Rectal smooth muscle tissue (tissue), 1 donor: ENCODE measurements at regions not wholly inside any gene's neighbourhood (a gene's known extent, or its start where the extent isn't known, plus 50 kb on each side); places are given as distances from the start of the nearest gene placed in this dataset.

Experiments
- H3K27ac ChIP-seq: one replicate; pipeline ENCODE4 v1.7.0; 2013; ENCODE audit warnings: low read depth, low read length, inconsistent platforms
- H3K27me3 ChIP-seq: one replicate; pipeline ENCODE4 v1.7.0; 2013; ENCODE audit warnings: low read length; ENCODE audit not compliant: control insufficient read depth, insufficient read depth
- H3K36me3 ChIP-seq: one replicate; pipeline ENCODE4 v1.7.0; 2013; ENCODE audit warnings: low read length; ENCODE audit not compliant: control insufficient read depth, insufficient read depth
- H3K4me1 ChIP-seq: one replicate; pipeline ENCODE4 v1.7.0; 2013; ENCODE audit warnings: low read length; ENCODE audit not compliant: control insufficient read depth, insufficient read depth
- H3K4me3 ChIP-seq: one replicate; pipeline ENCODE4 v1.7.0; 2013; ENCODE audit warnings: low read length
- H3K9ac ChIP-seq: one replicate; pipeline ENCODE4 v1.7.0; 2013; ENCODE audit warnings: low read length

DNA sequence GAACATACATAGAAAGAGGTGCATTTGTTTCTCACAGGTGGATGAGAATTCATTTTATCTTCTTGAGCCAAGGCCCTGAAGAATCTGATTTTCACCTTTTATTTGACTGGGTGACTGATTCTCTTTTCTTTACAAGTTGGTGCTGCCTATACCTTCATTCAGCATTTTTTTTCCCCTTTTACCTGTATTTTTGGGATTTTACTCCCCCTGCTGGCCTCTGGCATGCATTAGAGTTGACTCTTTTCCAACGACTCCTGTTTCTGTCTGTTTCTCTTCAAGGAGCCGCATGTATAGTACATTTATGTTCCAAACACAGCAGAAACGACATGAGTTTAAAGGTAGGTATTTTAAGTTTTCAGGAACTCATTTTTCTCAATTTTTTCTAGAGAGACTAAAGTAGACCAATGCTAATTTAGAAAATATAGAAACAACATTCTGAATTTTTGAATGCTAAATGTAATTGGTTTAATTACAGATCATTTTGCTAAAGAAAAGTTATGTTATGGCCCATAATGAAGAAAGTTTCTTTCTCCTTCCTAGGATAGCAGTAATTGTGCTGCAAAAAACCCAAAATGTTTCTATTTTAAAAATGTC lies 149.8 kb upstream of the HDAC9 start:
- Histone ChIP-seq H3K27ac (no peak overlapping the region), H3K27me3 (no peaks in the 10 kb centered on the region), H3K4me3 (no peak overlapping the region), H3K9ac (no peak overlapping the region), H3K36me3 (no peaks in the 10 kb centered on the region), H3K4me1 (no peaks in the 10 kb centered on the region)

GRCh38 chr7:18347170-18347569 lies 148.4 kb upstream of the HDAC9 start:
- Histone ChIP-seq H3K4me1 (no peaks in the 10 kb centered on the region), H3K9ac (no peak overlapping the region)

GRCh38 chr7:18350678-18351077 lies 144.9 kb upstream of the HDAC9 start:
- Histone ChIP-seq H3K36me3 (no peaks in the 10 kb centered on the region), H3K4me3 (no peak overlapping the region), H3K27ac (no peak overlapping the region), H3K9ac (no peak overlapping the region), H3K4me1 (peaks cover 6% of the 10 kb centered on the region), H3K27me3 (no peaks in the 10 kb centered on the region)

More at GRCh38 chr7:18347170-18347569, 148.4 kb upstream of the HDAC9 start:
- Histone ChIP-seq H3K4me3 (no peak overlapping the region), H3K36me3 (no peaks in the 10 kb centered on the region), H3K27ac (no peak overlapping the region), H3K27me3 (no peaks in the 10 kb centered on the region)

DNA sequence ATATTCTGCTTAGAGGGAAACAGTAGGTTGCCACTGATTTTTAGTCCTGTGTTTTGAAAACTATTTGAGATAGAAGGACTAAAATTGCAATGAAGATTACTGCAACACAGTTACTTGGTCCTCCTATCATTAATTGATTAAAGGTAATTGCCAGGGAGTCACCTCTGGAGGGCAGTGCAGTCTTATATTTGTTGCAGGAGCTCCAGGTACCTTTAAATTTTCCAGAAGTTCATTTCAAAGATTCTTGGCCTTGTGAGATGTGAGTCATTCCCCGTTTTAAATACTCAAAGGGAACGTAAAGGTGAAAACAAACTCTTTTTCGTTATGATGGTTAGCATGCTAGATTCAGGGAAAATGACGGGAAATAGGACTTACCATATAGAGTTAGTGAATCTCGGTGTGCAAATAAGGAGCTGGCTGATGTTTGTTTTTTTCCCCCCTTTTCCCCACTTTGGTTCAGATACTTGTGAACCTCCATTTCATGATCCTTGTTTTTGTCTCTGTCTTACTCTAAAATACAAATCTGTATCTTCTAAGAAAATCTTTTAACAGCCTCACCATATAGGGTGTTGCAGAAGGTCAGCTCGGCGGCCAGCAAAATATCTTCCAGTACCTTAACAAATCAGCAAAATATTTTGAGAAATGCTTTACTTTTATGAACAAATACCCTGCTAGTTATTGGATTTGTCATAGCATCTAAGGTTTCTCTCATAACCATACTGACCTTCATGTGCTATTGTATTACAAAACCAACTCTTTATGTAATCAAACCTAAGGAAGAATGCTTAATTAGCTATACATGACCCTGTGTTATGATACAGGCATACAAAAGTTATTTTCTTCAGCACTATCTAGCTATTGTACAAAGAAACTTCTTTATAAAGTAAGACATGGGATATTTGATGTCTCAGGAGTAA lies 143.0 kb upstream of the HDAC9 start:
- H3K9ac ChIP-seq, result no peak overlapping the region

GRCh38 chr7:18353339-18353738 lies 142.2 kb upstream of the HDAC9 start:
- Histone ChIP-seq H3K27me3 (no peaks in the 10 kb centered on the region), H3K27ac (no peak overlapping the region), H3K36me3 (no peaks in the 10 kb centered on the region), H3K4me3 (no peak overlapping the region), H3K9ac (no peak overlapping the region), H3K4me1 (peaks cover 6% of the 10 kb centered on the region)

More for the DNA sequence above, 143.0 kb upstream of the HDAC9 start:
- H3K4me3 ChIP-seq, result no peak overlapping the region
- H3K4me1 ChIP-seq, result peaks cover 6% of the 10 kb centered on the region
- H3K27me3 ChIP-seq, result no peaks in the 10 kb centered on the region
- H3K36me3 ChIP-seq, result no peaks in the 10 kb centered on the region
- no peak overlapping the region for H3K27ac ChIP-seq

DNA sequence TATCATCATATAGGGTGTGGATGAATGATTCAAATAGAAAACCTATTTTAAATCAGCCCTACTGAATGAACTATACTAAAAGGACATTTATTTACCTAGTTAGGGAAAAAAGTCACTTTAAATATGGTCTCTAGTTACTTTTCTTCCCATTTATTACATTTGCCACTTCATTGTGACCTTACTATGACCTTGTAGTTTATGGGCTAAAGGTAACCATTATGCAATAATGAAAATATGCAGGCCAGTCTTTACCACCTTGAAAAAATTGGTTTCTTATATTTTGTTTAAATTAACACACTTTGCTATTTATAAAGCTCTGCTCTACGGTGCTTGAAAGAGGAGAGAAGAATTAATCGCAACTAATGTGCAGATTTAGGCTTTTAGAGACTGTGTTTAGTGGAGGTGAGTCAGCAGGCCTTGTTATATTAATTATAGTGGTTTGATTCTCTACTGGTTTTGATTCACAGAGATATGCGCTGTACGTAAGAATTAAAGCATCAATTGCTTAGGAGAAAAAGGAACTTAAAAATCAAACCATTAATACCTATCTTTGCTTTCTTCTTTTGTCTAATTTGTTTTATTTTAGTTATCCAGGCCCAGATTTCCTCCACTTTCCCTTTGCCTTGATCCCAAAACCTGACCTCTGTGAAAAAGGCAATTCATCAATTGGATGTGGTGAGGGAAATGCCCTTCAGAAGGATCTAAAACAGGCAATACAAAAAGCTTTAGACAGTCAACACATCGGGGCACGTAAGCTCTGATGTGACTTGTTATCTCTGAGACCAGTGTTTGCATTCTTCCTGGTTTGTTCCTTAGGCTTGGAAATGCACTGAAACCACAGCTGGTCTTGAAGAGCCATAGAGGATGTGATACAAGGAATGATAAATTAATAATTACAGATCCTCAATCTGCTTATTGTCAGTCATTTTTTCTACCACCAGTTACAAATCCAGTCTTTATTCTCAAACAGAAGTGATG lies 141.2 kb upstream of the HDAC9 start:
- no peaks in the 10 kb centered on the region for H3K27me3 ChIP-seq
- H3K27ac ChIP-seq, result no peak overlapping the region
- no peaks in the 10 kb centered on the region for H3K36me3 ChIP-seq
- H3K4me3 ChIP-seq, result no peak overlapping the region
- peaks cover 6% of the 10 kb centered on the region for H3K4me1 ChIP-seq
- H3K9ac ChIP-seq, result no peak overlapping the region

DNA sequence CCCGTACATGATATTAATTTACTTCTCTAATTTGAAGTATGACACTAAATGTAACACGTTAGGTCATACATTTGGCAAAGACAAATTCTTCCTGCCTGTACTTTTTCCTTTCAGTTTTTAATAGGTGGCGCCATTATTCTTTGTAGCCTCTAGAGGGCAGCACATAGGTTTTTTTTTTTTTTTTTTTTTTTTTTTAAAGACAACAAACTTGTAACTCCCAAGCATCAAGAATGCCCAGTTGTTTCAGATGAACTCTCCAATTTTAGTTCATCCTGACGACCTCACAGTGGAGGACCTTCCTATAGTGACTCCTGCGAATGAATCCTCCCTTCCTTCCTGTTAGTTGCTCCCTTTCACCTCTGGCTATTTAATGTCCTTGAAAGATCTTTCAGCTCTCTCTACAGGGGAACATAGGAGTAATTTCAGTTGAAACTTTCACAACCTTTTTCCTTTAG lies 139.3 kb upstream of the HDAC9 start:
- H3K27ac ChIP-seq, result no peak overlapping the region
- H3K9ac ChIP-seq, result no peak overlapping the region
- peaks cover 6% of the 10 kb centered on the region for H3K4me1 ChIP-seq
- H3K36me3 ChIP-seq, result no peaks in the 10 kb centered on the region
- H3K4me3 ChIP-seq, result no peak overlapping the region
- H3K27me3 ChIP-seq, result no peaks in the 10 kb centered on the region

GRCh38 chr7:18357691-18358090 lies 137.9 kb upstream of the HDAC9 start:
- H3K4me3 ChIP-seq, result no peak overlapping the region
- H3K27me3 ChIP-seq, result no peaks in the 10 kb centered on the region
- H3K9ac ChIP-seq, result no peak overlapping the region
- no peak overlapping the region for H3K27ac ChIP-seq
- no peaks in the 10 kb centered on the region for H3K36me3 ChIP-seq
- peaks cover 3% of the 10 kb centered on the region for H3K4me1 ChIP-seq

DNA sequence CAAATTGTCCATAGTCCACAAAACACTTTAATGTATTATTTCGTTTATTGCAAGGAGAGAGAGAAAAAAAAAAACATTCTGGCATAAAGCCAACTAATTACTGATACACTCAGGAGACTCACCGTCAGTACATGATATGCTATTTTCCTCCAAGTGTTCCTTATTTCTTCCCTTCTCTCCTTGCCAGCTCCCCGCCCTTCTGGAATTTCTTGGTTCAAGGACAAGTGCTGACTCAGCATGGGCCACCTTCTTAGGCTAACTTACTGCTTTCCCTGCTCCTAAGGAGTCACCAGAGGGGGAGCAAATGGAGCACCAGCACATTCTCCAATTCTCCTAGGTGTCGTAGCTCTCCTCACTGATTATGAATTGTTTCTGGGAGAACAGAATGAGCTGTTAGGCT lies 133.8 kb upstream of the HDAC9 start:
- Histone ChIP-seq H3K36me3 (no peaks in the 10 kb centered on the region), H3K9ac (no peak overlapping the region), H3K4me3 (no peak overlapping the region), H3K4me1 (no peaks in the 10 kb centered on the region), H3K27me3 (no peaks in the 10 kb centered on the region), H3K27ac (no peak overlapping the region)

GRCh38 chr7:18363751-18364380 lies 131.7 kb upstream of the HDAC9 start:
- Histone ChIP-seq H3K9ac (no peak overlapping the region), H3K4me1 (no peaks in the 10 kb centered on the region), H3K4me3 (no peak overlapping the region), H3K36me3 (no peaks in the 10 kb centered on the region), H3K27me3 (no peaks in the 10 kb centered on the region), H3K27ac (no peak overlapping the region)

- Histone ChIP-seq H3K36me3 (no peaks in the 10 kb centered on the region), H3K4me3 (no peak overlapping the region), H3K27ac (no peak overlapping the region)
These were observed 131.2 kb upstream of the HDAC9 start for GRCh38 chr7:18364396-18364795.

GRCh38 chr7:18366394-18366793 lies 129.2 kb upstream of the HDAC9 start:
- Histone ChIP-seq H3K27ac (no peak overlapping the region), H3K9ac (no peak overlapping the region), H3K27me3 (no peaks in the 10 kb centered on the region), H3K36me3 (no peaks in the 10 kb centered on the region), H3K4me1 (no peaks in the 10 kb centered on the region), H3K4me3 (no peak overlapping the region)

More at GRCh38 chr7:18364396-18364795, 131.2 kb upstream of the HDAC9 start:
- Histone ChIP-seq H3K4me1 (no peaks in the 10 kb centered on the region), H3K27me3 (no peaks in the 10 kb centered on the region), H3K9ac (no peak overlapping the region)
